Stimulated activated CD4-positive, alpha-beta T cell treated with anti-CD3 and anti-CD28 coated beads, Interleukin-1b, Interleukin-23, amount 100 ng/mL, for 24 hours (primary cell): ENCODE measurements at regions not wholly inside any gene's neighbourhood (a gene's known extent, or its start where the extent isn't known, plus 50 kb on each side); places are given as distances from the start of the nearest gene placed in this dataset.
"Not testable (repeated sequence)": the region's sequence is repeated elsewhere in the genome, so short reads cannot be mapped to it uniquely, and the experiment has no call there.

ENCODE experiments used
- DNase-seq, 4 experiments: peaks; one replicate each; pipeline ENCODE4 v3.0.0-alpha.2; 2020; ENCODE audit warnings: low read depth in 4 of 4, low spot score in 1 of 4

- no peak for DNase-seq
These were observed 150.8 kb upstream of the TMEM170B start for GRCh38 chr6:11386726-11387125.

- no peak for DNase-seq
These were observed 151.2 kb upstream of the TMEM170B start for GRCh38 chr6:11386323-11386722.

- no peak for DNase-seq
These were observed 152.3 kb upstream of the NEDD9 start for GRCh38 chr6:11384531-11385309.

GRCh38 chr6:11381801-11382513, 149.5 kb upstream of the NEDD9 start:
- peak; percentile 23 to 40 (median 32) for DNase-seq

- DNase-seq = no peak
These were observed 148.7 kb upstream of the NEDD9 start for GRCh38 chr6:11380969-11381744.

- no peak for DNase-seq
These were observed 148.1 kb upstream of the NEDD9 start for GRCh38 chr6:11380549-11380948.

GRCh38 chr6:11379805-11380204, 147.3 kb upstream of the NEDD9 start:
- no peak for DNase-seq

GRCh38 chr6:11378639-11379038, 146.2 kb upstream of the NEDD9 start:
- DNase-seq = no peak

GRCh38 chr6:11374036-11375010, 141.9 kb upstream of the NEDD9 start:
- peak in 1 of 4 experiments; percentile 23 for DNase-seq

GRCh38 chr6:11373208-11373607, 140.7 kb upstream of the NEDD9 start:
- no peak for DNase-seq

- not testable (repeated sequence) for DNase-seq
These were observed 139.8 kb upstream of the NEDD9 start for GRCh38 chr6:11372186-11372790.

GRCh38 chr6:11370191-11371018, 137.9 kb upstream of the NEDD9 start:
- no peak for DNase-seq

GRCh38 chr6:11368760-11369159, 136.3 kb upstream of the NEDD9 start:
- no peak for DNase-seq

GRCh38 chr6:11368264-11368663, 135.8 kb upstream of the NEDD9 start:
- no peak for DNase-seq

GRCh38 chr6:11367638-11368199, 135.3 kb upstream of the NEDD9 start:
- DNase-seq = no peak

- DNase-seq = no peak
These were observed 134.6 kb upstream of the NEDD9 start for GRCh38 chr6:11366934-11367637.

GRCh38 chr6:11366183-11366933, 133.9 kb upstream of the NEDD9 start:
- peak in 2 of 4 experiments; percentile 18 to 27 for DNase-seq

- no peak for DNase-seq
These were observed 132.5 kb upstream of the NEDD9 start for GRCh38 chr6:11364971-11365397.
